Sigmoid colon (tissue), 4 donors: ENCODE measurements at regions not wholly inside any gene's neighbourhood (a gene's known extent, or its start where the extent isn't known, plus 50 kb on each side); places are given as distances from the start of the nearest gene placed in this dataset.
"Not testable (repeated sequence)": the region's sequence is repeated elsewhere in the genome, so short reads cannot be mapped to it uniquely, and the experiment has no call there.

Experiments used
- CTCF ChIP-seq, 4 experiments: fragments of 450-650 bp in 3 of 4; fragments of 200-600 bp in 1 of 4; IDR thresholded peaks; one replicate each; pipeline ENCODE4 v1.5.1; 2016 to 2019; ENCODE audit warnings: antibody characterized with exemption in 4 of 4, mild to moderate bottlenecking in 3 of 4, moderate library complexity in 2 of 4
- POLR2A ChIP-seq, 2 donors: fragments of 450-650 bp; IDR thresholded peaks; one replicate each; pipeline ENCODE4 v1.6.1; 2016; ENCODE audit warnings: antibody characterized with exemption in 2 of 2, mild to moderate bottlenecking in 2 of 2, moderate library complexity in 2 of 2
- POLR2AphosphoS5 ChIP-seq, 4 donors: sonication (generic); formaldehyde crosslinking; IDR thresholded peaks; one replicate each; pipeline ENCODE4 v1.6.1; 2017; ENCODE audit warnings: antibody characterized with exemption in 4 of 4

GRCh38 chr18:30141506-30141905, 901.0 kb downstream of the DSC3 start:
- not testable (repeated sequence) for TF ChIP-seq CTCF, POLR2A, POLR2AphosphoS5 (IDR thresholded peaks at IDR 0.05)
